ENCODE measurements at regions not wholly inside any gene's neighbourhood (a gene's known extent, or its start where the extent isn't known, plus 50 kb on each side); places are given as distances from the start of the nearest gene placed in this dataset.

GRCh38 chr3:164550857-164551256 lies 527.4 kb downstream of the SI start:
- TF ChIP-seq, protein P1, sequence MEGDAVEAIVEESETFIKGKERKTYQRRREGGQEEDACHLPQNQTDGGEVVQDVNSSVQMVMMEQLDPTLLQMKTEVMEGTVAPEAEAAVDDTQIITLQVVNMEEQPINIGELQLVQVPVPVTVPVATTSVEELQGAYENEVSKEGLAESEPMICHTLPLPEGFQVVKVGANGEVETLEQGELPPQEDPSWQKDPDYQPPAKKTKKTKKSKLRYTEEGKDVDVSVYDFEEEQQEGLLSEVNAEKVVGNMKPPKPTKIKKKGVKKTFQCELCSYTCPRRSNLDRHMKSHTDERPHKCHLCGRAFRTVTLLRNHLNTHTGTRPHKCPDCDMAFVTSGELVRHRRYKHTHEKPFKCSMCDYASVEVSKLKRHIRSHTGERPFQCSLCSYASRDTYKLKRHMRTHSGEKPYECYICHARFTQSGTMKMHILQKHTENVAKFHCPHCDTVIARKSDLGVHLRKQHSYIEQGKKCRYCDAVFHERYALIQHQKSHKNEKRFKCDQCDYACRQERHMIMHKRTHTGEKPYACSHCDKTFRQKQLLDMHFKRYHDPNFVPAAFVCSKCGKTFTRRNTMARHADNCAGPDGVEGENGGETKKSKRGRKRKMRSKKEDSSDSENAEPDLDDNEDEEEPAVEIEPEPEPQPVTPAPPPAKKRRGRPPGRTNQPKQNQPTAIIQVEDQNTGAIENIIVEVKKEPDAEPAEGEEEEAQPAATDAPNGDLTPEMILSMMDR (conservative IDR thresholded peaks at IDR 0.05; ENCODE audit: low read depth, low read length) = no peak
- no peak for DNase-seq (ENCODE audit: low read depth)
- no peak overlapping the region for H3K4me3 ChIP-seq (ENCODE audit: low read depth, low read length)

GRCh38 chr3:164539215-164539614 lies 539.1 kb downstream of the SI start:
- TF ChIP-seq, protein P1 (conservative IDR thresholded peaks at IDR 0.05; ENCODE audit: low read depth, low read length) = no peak

DNA sequence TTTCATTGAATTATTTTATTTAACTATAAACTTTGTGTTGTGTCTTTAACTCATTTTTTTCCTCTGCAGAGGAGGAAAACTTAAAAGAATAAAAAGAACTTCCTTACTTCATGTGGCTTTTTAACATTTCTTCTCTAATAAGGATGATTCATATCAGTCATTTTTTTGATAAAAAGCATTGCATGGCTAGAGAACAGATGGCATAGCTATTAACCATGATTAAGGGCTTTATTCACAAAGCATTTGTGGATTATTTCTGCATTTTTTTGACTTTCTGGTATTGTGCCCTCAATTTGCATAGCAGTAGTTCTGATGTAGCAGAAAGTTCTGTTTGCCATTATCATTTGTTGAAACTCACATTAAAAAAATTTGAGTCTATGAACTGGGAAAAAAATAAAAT lies 540.8 kb downstream of the SI start:
- no peak for DNase-seq (ENCODE audit: low read depth)
- no peak overlapping the region for H3K4me3 ChIP-seq (ENCODE audit: low read depth, low read length)
- TF ChIP-seq, protein P1 (conservative IDR thresholded peaks at IDR 0.05; ENCODE audit: low read depth, low read length) = no peak

More at GRCh38 chr3:164539215-164539614, 539.1 kb downstream of the SI start:
- DNase-seq (ENCODE audit: low read depth) = no peak
- H3K4me3 ChIP-seq (ENCODE audit: low read depth, low read length) = no peak overlapping the region

- TF ChIP-seq, protein P1 (conservative IDR thresholded peaks at IDR 0.05; ENCODE audit: low read depth, low read length) = no peak
- H3K4me3 ChIP-seq (ENCODE audit: low read depth, low read length) = no peak overlapping the region
- no peak for DNase-seq (ENCODE audit: low read depth)
Observed at GRCh38 chr3:164533275-164533674, 545.0 kb downstream of the SI start.

DNA sequence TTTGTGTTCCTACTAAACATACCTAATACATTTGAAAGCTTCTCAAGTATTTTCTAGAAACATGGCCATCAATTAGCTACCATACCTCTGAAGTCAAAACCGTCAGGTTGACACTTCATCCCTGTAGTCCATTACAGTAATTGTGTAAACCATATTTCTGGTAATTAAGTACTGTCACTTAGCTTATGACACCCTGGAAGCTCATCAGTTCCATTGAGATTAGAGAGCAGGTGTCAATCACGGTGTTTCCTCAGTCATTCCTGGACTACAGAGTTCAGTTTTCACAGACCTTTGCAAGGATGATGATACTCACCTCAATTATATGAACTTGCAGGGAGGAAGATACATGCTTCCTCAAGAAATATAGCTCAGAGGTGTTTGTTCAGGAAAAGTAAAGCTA lies 552.0 kb downstream of the SI start:
- H3K4me3 ChIP-seq (ENCODE audit: low read depth, low read length) = no peak overlapping the region
- TF ChIP-seq, protein P1 (conservative IDR thresholded peaks at IDR 0.05; ENCODE audit: low read depth, low read length) = no peak

GRCh38 chr3:164524201-164524600 lies 554.1 kb downstream of the SI start:
- TF ChIP-seq, protein P1 (conservative IDR thresholded peaks at IDR 0.05; ENCODE audit: low read depth, low read length) = no peak
- no peak for DNase-seq (ENCODE audit: low read depth)
- no peak overlapping the region for H3K4me3 ChIP-seq (ENCODE audit: low read depth, low read length)

More for the DNA sequence above, 552.0 kb downstream of the SI start:
- no peak for DNase-seq (ENCODE audit: low read depth)

GRCh38 chr3:164522073-164522763 lies 556.1 kb downstream of the SI start:
- TF ChIP-seq, protein P1 (conservative IDR thresholded peaks at IDR 0.05; ENCODE audit: low read depth, low read length) = no peak
- DNase-seq (ENCODE audit: low read depth) = no peak
- no peak overlapping the region for H3K4me3 ChIP-seq (ENCODE audit: low read depth, low read length)
